ENCODE measurements at regions not wholly inside any gene's neighbourhood (a gene's known extent, or its start where the extent isn't known, plus 50 kb on each side); places are given as distances from the start of the nearest gene placed in this dataset.
A peak's percentile ranks its signal among the peaks of the same experiment; 100 is the strongest.

- DNase-seq: no peak
Measured at GRCh38 chr4:136748773-136749172, 783.5 kb downstream of the PCDH18 start.

GRCh38 chr4:136748165-136748564 is 784.1 kb downstream of the PCDH18 start:
- DNase-seq: no peak

GRCh38 chr4:136743238-136743637 is 789.1 kb downstream of the PCDH18 start:
- DNase-seq: no peak

GRCh38 chr4:136742333-136742732 is 790.0 kb downstream of the PCDH18 start:
- no peak for DNase-seq

GRCh38 chr4:136741468-136741867 is 790.8 kb downstream of the PCDH18 start:
- DNase-seq: no peak

- DNase-seq: no peak
Measured at GRCh38 chr4:136740326-136740725, 792.0 kb downstream of the PCDH18 start.

- no peak for DNase-seq
Measured at GRCh38 chr4:136737066-136737465, 795.2 kb downstream of the PCDH18 start.

- no peak for DNase-seq
Measured at GRCh38 chr4:136731025-136731424, 801.3 kb downstream of the PCDH18 start.

- DNase-seq: no peak
Measured at GRCh38 chr4:136725286-136726081, 806.8 kb downstream of the PCDH18 start.

- DNase-seq: no peak
Measured at GRCh38 chr4:136713140-136713539, 819.2 kb downstream of the PCDH18 start.

- DNase-seq: no peak
Measured at GRCh38 chr4:136709897-136710296, 822.4 kb downstream of the PCDH18 start.

GRCh38 chr4:136706942-136707341 is 825.4 kb downstream of the PCDH18 start:
- no peak for DNase-seq

- DNase-seq: no peak
Measured at GRCh38 chr4:136699905-136700304, 832.4 kb downstream of the PCDH18 start.

GRCh38 chr4:136691607-136692006 is 840.7 kb downstream of the PCDH18 start:
- no peak for DNase-seq

GRCh38 chr4:136690360-136690759 is 841.9 kb downstream of the PCDH18 start:
- no peak for DNase-seq

GRCh38 chr4:136687596-136687995 is 844.7 kb downstream of the PCDH18 start:
- no peak for DNase-seq

GRCh38 chr4:136687118-136687517 is 845.2 kb downstream of the PCDH18 start:
- no peak for DNase-seq

GRCh38 chr4:136680761-136681160 is 851.5 kb downstream of the PCDH18 start:
- DNase-seq: no peak

- peak; percentile 1 for DNase-seq
Measured at GRCh38 chr4:136680271-136680670, 852.0 kb downstream of the PCDH18 start.

- no peak for DNase-seq
Measured at GRCh38 chr4:136670265-136670664, 862.0 kb downstream of the PCDH18 start.

- DNase-seq: no peak
Measured at GRCh38 chr4:136664988-136665387, 867.3 kb downstream of the PCDH18 start.

- no peak for DNase-seq
Measured at GRCh38 chr4:136662539-136662938, 869.8 kb downstream of the PCDH18 start.

GRCh38 chr4:136653640-136654406 is 878.5 kb downstream of the PCDH18 start:
- DNase-seq: no peak

GRCh38 chr4:136651932-136652331 is 880.4 kb downstream of the PCDH18 start:
- no peak for DNase-seq
